ENCODE measurements at regions not wholly inside any gene's neighbourhood (a gene's known extent, or its start where the extent isn't known, plus 50 kb on each side); places are given as distances from the start of the nearest gene placed in this dataset.
"Not testable (repeated sequence)": the region's sequence is repeated elsewhere in the genome, so short reads cannot be mapped to it uniquely, and the experiment has no call there.

- no peak for DNase-seq
Observed at GRCh38 chr17:14454746-14455145, 153.9 kb downstream of the HS3ST3B1 start.

DNA sequence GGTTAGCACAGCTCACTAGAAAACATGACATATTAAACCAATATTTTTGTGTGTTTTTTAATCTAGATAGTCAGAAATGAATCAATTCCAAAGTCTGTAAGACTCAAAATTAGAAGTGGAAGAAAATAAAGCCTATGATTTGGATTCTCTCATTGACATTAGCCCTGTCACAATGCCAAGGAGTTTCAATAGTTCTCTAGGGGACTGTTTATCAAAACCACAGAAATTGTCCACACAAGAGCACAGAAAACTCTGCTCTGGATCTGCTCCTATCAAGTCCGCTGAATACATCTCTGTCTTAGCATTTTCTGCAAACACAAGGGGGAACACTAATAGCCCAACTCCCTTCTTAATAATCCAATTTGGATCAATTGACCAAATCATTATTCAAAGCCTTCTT is 152.0 kb downstream of the HS3ST3B1 start:
- no peak for DNase-seq

- DNase-seq = no peak
Observed at GRCh38 chr17:14451729-14452191, 150.9 kb downstream of the HS3ST3B1 start.

- no peak for DNase-seq
Observed at GRCh38 chr17:14448818-14449217, 147.9 kb downstream of the HS3ST3B1 start.

- DNase-seq = no peak
Observed at GRCh38 chr17:14446825-14447224, 145.9 kb downstream of the HS3ST3B1 start.

DNA sequence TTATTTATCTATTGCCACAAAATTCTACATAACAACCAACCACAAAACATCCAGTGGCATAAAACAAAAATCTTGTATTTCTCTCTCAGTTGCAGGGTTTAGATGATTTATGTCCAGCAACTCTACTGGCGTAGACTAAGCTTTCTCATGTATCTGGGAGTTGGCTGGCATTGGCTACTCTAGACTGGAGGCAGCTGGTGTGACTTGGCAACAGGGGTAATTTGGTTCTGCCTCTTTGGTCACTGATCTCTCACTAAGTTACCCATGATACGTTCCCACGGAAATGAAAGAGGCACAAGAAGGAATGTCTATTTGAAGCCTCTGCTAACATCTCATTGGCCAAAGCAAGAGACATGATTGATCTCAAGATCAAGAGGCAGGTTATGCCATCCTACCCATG is 144.0 kb downstream of the HS3ST3B1 start:
- no peak for DNase-seq

GRCh38 chr17:14442798-14443528 is 142.1 kb downstream of the HS3ST3B1 start:
- DNase-seq = no peak

DNA sequence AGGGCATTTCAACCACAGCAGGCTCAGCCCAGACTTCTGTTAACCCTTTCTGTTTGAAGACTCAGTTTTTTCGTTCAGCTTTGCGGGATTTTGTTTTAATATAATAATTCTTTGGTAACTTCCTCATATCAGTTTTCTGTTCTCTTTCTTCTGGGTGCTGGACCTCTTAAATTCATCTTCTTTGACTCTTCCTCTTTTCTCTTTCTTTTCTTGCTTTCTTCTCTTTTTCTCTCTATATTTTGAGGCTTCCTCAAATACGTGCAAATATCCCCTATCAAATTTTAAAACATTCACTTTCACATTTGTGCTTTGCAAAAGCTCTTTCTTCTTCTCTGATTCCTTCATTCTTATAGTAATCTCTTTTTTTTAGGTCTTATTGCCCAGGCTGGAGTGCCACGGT is 136.3 kb downstream of the HS3ST3B1 start:
- no peak for DNase-seq

- no peak for DNase-seq
Observed at GRCh38 chr17:14436266-14436665, 135.4 kb downstream of the HS3ST3B1 start.

- DNase-seq = no peak
Observed at GRCh38 chr17:14434506-14434905, 133.6 kb downstream of the HS3ST3B1 start.

GRCh38 chr17:14432079-14432478 is 131.2 kb downstream of the HS3ST3B1 start:
- no peak for DNase-seq

GRCh38 chr17:14429084-14429483 is 128.2 kb downstream of the HS3ST3B1 start:
- no peak for DNase-seq

DNA sequence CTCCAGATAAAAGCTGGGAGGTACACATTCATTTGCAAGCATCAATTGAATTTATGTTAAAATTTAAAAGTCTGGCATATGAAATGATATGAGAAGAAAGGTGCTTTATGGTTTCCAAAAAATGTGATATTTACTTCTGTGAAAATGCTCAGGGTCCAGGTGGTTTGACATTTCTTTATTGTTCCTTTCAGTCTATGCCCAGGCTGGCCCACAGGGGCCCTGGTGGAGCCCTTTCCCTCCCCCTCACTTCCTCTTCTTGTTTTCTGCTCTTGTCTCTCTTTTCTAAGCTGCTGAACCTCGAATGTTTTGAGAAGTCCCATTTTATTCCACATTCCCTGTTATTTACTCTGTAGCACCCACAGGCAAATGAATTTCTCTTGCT is 127.8 kb downstream of the HS3ST3B1 start:
- DNase-seq = no peak

DNA sequence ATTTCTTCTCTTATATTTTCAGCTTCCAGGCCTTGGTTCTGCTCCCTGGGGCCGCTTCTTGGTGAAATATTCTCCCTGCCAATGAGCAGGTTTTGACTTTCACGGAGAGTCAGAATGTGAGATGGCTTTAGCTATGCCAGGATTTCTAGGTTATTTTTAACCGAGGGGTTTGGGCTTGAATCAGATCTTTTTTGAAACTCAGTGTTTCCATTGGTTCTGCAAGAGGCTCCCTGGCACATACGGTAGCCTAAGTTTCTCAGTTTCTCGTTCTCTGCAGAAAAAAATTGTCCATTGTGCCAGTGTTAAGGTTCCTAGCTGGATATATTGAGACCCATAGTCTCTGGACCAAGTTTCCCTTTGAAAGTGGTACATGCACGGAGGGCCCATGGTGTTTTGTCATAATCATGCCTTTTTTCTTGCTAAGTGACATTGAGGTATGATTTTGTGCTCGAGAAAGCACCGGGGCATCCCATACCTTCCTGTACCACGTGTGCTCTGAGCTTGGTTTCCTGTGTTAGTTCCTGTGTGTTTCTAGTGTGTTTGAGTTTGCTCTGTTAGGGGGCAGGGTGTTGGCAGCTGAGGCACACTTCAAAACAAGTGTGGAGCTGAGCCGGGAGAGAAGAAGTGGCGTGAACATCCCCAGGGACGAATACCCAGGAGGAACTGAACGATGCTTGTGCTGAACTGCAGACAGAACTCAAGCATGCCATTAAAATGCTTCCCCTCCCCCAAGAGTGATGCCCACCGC is 127.2 kb downstream of the HS3ST3B1 start:
- no peak for DNase-seq

- DNase-seq = not testable (repeated sequence)
Observed at GRCh38 chr17:14423156-14423555, 122.3 kb downstream of the HS3ST3B1 start.

- no peak for DNase-seq
Observed at GRCh38 chr17:14417336-14417735, 116.5 kb downstream of the HS3ST3B1 start.

DNA sequence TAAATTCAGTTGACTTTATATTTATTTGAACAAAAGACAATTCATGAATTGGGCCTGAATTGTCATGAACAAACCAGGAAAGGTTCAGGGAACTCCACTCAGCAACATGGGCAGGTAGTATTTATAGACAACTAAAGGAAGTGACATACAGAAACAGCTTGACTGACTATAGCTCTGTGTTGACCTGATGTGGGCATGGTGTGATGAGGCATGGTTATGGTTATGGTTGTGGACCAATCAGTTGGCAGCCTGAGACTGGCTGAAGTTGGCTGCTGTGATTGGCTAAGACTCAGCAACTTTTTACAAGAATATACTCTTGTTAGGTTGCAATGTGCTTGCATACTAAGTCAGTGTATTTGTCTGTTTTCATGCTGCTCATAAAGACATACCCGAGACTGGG is 108.4 kb downstream of the HS3ST3B1 start:
- DNase-seq = no peak

GRCh38 chr17:14407541-14407940 is 106.7 kb downstream of the HS3ST3B1 start:
- DNase-seq = no peak

DNA sequence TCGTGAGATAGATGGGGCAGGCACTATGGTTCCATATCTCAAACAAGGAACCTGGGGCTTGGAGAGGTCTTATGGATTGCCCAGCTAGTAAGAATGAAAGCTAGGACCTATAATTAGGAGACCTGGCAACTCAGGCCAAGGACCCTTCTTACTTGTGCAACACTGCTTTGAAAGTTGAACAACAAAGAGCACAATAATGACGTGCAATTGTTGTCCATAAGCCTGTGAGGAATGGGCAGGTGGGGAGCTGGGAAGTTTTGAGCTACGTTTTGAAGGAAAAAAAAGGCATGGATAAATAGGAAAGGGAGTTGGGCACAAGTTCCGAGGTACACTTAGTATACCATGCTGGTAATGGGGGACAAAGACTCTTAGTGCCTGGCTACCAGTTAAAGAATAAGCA is 104.3 kb downstream of the HS3ST3B1 start:
- DNase-seq = no peak
